GM21825 (cell line): ENCODE measurements at regions not wholly inside any gene's neighbourhood (a gene's known extent, or its start where the extent isn't known, plus 50 kb on each side); places are given as distances from the start of the nearest gene placed in this dataset.
"Not testable (repeated sequence)": the region's sequence is repeated elsewhere in the genome, so short reads cannot be mapped to it uniquely, and the experiment has no call there.

ENCODE experiments used
- ATAC-seq: cut with Tn5 transposase; IDR thresholded peaks from one replicate; pipeline ENCODE4 v1.9.1; 2021; ENCODE audit warnings: mild to moderate bottlenecking, moderate library complexity; ENCODE audit not compliant: unreplicated experiment

- ATAC-seq = no peak
Measured at GRCh38 chr5:68027519-68027918, 188.0 kb upstream of the PIK3R1 start.

GRCh38 chr5:68026092-68026885 is 189.3 kb upstream of the PIK3R1 start:
- ATAC-seq = no peak

- ATAC-seq = no peak
Measured at GRCh38 chr5:68024426-68024825, 191.1 kb upstream of the PIK3R1 start.

GRCh38 chr5:68021916-68022315 is 193.6 kb upstream of the PIK3R1 start:
- no peak for ATAC-seq

- ATAC-seq = no peak
Measured at GRCh38 chr5:68021227-68021626, 194.3 kb upstream of the PIK3R1 start.

GRCh38 chr5:68020461-68020969 is 195.0 kb upstream of the PIK3R1 start:
- ATAC-seq = not testable (repeated sequence)

GRCh38 chr5:68015381-68016302 is 199.9 kb upstream of the PIK3R1 start:
- ATAC-seq = no peak

GRCh38 chr5:68012831-68013230 is 202.7 kb upstream of the PIK3R1 start:
- no peak for ATAC-seq

- no peak for ATAC-seq
Measured at GRCh38 chr5:68012429-68012828, 203.1 kb upstream of the PIK3R1 start.

GRCh38 chr5:68011801-68012200 is 203.8 kb upstream of the PIK3R1 start:
- no peak for ATAC-seq

- no peak for ATAC-seq
Measured at GRCh38 chr5:68011259-68011760, 204.2 kb upstream of the PIK3R1 start.

GRCh38 chr5:68010740-68011139 is 204.8 kb upstream of the PIK3R1 start:
- ATAC-seq = no peak

GRCh38 chr5:68007451-68007850 is 208.1 kb upstream of the PIK3R1 start:
- ATAC-seq = no peak

- ATAC-seq = no peak
Measured at GRCh38 chr5:68002836-68003235, 212.7 kb upstream of the PIK3R1 start.

GRCh38 chr5:68000805-68001204 is 214.8 kb upstream of the PIK3R1 start:
- no peak for ATAC-seq

- ATAC-seq = no peak
Measured at GRCh38 chr5:67999391-67999790, 216.2 kb upstream of the PIK3R1 start.

GRCh38 chr5:67998709-67999261 is 216.8 kb upstream of the PIK3R1 start:
- no peak for ATAC-seq

- no peak for ATAC-seq
Measured at GRCh38 chr5:67997892-67998457, 217.6 kb upstream of the PIK3R1 start.

GRCh38 chr5:67997148-67997547 is 218.4 kb upstream of the PIK3R1 start:
- no peak for ATAC-seq

- no peak for ATAC-seq
Measured at GRCh38 chr5:67996596-67996995, 219.0 kb upstream of the PIK3R1 start.

- ATAC-seq = no peak
Measured at GRCh38 chr5:67992923-67993322, 222.6 kb upstream of the PIK3R1 start.
